Superior temporal gyrus (tissue), 1 donor: ENCODE measurements at regions not wholly inside any gene's neighbourhood (a gene's known extent, or its start where the extent isn't known, plus 50 kb on each side); places are given as distances from the start of the nearest gene placed in this dataset.
"Not testable (repeated sequence)": the region's sequence is repeated elsewhere in the genome, so short reads cannot be mapped to it uniquely, and the experiment has no call there.

Experiments used
- DNase-seq: peaks from one replicate; pipeline ENCODE4 v3.0.0-alpha.2; 2016; ENCODE audit errors: extremely low spot score

- no peak for DNase-seq
Observed at GRCh38 chrX:110965409-110966090, 130.4 kb upstream of the PAK3 start.

GRCh38 chrX:110964786-110965185 is 131.2 kb upstream of the PAK3 start:
- no peak for DNase-seq

DNA sequence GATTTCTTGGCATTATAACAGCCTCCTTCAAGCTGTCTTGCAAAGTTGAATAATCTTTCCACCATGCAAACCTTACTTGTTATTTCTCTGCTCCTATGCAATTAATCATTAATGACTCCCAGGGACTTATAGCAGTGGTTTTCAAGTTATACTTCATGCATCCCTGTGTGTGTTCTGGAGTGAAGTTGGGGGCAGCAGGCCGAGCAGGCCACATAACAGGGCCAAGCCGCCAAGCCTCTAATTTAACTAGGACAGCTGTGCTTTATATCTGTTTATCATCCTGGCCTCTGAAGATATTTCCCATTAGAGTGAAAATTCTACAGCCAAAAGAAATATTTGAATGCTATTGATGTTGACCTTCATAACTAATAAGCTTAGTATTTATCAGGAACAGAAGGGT is 133.5 kb upstream of the PAK3 start:
- no peak for DNase-seq

GRCh38 chrX:110955706-110956105 is 140.3 kb upstream of the PAK3 start:
- DNase-seq, result no peak

GRCh38 chrX:110954428-110955100 is 141.4 kb upstream of the PAK3 start:
- DNase-seq, result no peak

DNA sequence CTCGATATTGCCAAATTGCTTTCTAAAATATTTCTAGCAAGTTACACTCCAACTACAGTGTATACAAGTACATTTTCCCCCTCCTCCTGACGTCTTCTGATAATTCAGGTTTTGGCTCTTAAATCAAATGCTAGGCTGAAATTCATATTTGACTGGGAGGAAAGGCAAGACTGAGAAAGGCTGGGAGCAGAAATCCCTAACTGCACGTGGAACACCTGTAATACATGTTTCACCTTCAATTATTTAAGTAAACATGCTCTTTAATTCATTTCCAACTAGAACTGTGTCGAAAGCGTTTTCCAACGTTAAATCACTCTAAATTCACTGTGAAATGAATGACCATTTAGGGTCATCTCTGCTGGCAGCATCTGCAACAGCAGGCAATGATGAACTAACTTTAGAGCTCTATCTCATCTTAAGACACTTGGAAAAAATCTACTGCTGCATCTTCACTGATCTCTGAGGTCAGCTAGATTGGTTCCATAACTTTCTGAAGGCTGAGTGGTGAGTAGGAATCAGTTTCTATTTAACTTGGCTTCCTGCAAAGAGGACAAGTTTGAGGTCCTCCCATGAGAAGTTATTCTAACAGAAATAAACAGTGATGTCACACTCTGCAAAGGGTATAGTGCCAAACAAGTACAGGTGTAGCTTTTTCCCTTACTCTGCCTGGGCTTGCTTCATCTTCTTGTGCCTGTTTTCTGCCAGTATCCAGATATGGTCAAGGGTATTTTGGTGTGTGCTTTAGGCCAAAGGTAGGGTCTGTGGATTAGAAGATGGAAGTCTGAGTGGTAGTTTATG is 144.3 kb upstream of the PAK3 start:
- no peak for DNase-seq

DNA sequence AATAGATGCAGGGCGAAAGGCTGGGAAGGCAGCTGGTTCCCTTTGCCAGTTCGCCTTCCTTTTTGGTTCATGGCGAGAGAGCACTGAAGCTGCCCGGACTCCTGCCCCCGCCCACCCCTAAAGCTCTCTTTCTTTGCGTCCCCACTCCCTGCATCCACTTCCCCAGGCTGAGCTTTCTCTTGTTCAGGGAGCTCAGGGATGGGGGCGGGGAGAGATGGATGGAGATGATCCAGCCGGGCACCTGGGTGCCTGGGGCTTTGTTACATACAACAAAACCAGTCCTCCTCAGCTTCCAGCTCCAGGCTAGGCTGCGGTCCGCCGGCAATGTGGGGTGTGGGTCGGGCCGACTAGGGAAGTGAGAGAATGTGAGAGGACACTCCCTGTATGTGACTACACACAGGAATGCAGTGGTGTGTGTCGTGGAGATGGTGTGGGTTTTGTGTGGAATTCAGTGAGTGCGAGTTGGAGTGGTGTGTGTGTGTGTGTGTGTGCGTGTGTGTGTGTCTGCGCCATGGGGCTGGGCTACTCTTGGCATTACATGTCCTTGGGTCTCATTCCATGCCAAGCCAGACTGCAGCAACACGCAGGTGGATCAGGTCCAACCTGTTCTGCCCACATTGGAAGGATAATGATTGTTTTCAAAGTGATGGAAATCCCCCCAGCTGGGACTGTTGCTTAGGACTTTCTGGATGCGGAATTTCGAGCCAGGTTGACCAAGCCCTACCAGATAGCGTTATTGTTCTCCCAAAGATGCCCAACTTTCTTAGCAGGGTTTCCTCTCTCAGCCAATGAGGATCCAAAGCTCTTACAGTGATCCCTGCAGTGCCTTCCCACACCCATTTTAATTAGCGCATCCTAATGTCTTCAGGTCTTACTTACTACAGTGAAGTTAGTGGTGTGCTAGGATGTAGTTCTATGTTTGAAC is 149.4 kb upstream of the CHRDL1 start:
- DNase-seq, result no peak

GRCh38 chrX:110944311-110944750 is 148.7 kb upstream of the CHRDL1 start:
- DNase-seq, result no peak

DNA sequence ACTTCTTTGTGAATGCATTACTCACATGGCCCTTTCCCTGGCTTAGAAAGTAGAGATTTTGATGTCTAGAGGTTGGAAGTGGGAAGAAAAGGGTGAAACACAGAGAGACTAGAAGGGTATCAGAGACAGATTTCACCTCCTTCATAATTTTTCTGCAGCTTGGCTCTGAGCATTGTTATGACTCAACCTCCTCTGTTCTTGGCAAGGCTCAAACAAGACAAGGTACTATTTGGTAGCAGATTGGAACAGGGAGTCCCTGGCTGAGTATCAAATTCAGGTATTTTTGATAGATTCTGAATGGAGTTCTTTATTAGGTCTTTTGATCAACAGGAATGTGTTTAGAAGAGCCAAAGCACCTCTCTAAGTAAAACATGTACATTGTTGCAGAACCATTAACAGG is 146.3 kb upstream of the CHRDL1 start:
- DNase-seq, result no peak

GRCh38 chrX:110938977-110939732 is 143.5 kb upstream of the CHRDL1 start:
- DNase-seq, result no peak

DNA sequence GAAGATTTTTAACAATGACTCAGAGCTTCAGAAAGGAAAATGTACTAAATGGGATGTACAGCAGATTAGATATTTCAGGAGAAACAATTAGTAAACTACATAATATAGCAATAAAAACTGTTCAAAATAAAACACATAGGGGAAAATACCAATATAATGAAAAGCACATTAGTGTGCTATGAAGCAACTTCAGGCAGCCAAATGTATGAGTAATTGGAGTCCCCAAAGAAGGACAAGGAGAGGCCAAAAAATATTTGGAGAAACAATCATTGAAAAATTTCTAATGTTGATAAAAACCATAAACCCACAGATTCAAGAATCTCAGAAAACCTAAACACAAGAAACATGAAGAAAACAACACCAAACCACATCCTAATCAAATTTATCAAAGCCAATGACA is 129.3 kb upstream of the CHRDL1 start:
- DNase-seq, result no peak

DNA sequence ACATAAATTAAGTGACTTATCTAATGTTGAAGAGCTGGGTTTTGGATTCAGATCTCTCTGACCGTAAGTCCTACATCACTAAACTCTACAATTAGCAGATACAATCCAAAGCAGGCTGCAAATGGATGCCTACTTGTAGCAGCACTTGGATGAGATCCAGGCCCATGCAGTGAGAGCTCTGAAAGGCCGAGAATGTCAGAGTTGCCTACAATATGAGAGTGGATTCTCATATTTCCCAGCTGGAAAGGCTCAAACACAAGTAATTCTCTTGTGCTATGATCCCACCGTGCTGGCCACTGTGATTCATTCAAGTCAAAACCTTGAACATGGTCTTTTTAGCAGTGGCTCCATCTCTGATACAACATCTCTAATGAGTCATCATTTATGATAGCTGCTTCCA is 125.4 kb upstream of the CHRDL1 start:
- no peak for DNase-seq

DNA sequence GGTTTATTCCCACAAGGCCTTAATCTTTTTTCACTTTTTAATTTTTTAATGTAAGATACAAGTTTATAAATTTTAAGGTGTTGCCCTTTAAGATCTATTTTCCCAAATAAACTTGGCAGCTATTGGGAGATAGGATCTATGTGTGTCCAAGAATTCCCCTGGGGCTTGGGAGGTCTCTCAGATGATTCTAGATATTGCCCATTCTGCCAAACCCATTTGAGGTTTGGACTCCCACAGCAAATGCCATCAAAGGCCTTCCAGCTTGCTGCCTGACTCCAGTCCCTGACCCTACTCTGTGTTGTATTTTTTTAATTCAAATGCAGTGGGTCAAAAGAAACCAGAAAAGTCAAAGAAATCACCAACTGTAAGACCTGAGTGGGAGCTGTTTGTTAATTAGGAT is 120.0 kb upstream of the CHRDL1 start:
- no peak for DNase-seq

GRCh38 chrX:110915111-110915510 is 119.5 kb upstream of the CHRDL1 start:
- no peak for DNase-seq

DNA sequence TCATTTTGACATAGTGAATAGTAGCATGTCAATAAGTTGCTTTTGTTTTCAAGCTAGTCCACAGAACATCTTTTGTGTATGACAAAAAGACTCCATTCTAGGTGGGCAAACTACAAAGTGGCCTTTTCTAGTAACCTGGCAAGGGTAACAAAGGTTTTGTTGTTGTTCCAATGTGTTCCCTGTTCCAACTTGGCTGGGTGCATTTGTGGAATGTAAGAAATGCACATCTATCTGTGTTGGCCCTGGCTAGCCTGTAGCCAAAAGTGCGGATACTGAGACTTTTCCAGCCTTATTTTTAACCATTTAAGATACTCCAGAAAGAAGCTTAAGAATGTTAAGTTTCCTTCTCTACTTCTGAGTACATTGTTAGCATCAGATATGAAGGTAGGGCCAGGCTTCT is 118.7 kb upstream of the CHRDL1 start:
- no peak for DNase-seq

DNA sequence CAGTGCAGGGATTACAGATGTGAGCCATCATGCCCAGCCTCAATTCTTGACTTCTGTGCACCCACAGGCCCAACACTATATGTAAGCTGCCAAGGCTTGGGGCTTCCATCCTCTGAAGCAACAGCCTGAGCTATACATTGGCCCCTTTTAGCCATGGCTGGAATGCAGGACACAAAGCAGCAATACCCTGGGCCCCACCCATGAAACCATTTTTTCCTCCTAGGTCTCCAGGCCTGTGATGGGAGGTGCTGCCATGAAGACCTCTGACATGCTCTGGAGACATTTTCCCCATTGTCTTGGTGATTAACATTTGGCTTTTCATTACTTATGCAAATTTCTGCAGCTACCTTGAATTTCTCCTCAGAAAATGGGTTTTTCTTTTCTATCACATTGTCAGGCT is 109.1 kb upstream of the CHRDL1 start:
- DNase-seq, result not testable (repeated sequence)

GRCh38 chrX:110881971-110882370 is 86.4 kb upstream of the CHRDL1 start:
- no peak for DNase-seq

- no peak for DNase-seq
Observed at GRCh38 chrX:110877326-110877725, 81.7 kb upstream of the CHRDL1 start.

GRCh38 chrX:110871839-110872238 is 76.2 kb upstream of the CHRDL1 start:
- DNase-seq, result no peak

GRCh38 chrX:110866421-110866820 is 70.8 kb upstream of the CHRDL1 start:
- no peak for DNase-seq

DNA sequence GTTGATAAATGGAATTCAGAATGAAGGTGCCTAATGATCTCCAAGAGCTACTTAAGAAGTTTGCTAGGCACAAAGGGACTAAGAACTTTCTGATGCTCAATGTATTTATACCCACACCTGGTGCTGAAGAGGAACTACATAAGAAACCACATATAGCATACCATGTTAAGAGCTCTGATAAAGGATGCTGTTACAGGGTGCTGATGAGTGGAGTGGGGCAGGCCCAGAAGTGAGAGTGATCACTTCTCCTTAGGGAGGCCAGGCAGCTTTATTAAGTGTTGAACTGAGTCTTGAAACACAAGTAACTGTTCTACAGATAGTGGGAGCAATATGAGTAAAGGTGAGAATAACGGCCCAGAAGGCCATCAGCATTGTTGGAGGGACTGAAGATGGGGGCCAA is 68.3 kb upstream of the CHRDL1 start:
- DNase-seq, result no peak
